HG03135 (cell line): ENCODE measurements at regions not wholly inside any gene's neighbourhood (a gene's known extent, or its start where the extent isn't known, plus 50 kb on each side); places are given as distances from the start of the nearest gene placed in this dataset.
"Not testable (repeated sequence)": the region's sequence is repeated elsewhere in the genome, so short reads cannot be mapped to it uniquely, and the experiment has no call there.

Source experiments
- ATAC-seq: cut with Tn5 transposase; IDR thresholded peaks from one replicate; pipeline ENCODE4 v1.9.1; 2021; ENCODE audit warnings: mild to moderate bottlenecking, moderate library complexity; ENCODE audit not compliant: unreplicated experiment

GRCh38 chr6:168943231-168943905, 310.3 kb downstream of the THBS2 start:
- no peak for ATAC-seq

- ATAC-seq, result no peak
Measured at GRCh38 chr6:168942646-168943045, 311.0 kb downstream of the THBS2 start.

GRCh38 chr6:168941036-168941435, 312.6 kb downstream of the THBS2 start:
- no peak for ATAC-seq

GRCh38 chr6:168939796-168940195, 313.9 kb downstream of the THBS2 start:
- no peak for ATAC-seq

GRCh38 chr6:168939041-168939440, 314.6 kb downstream of the THBS2 start:
- ATAC-seq, result no peak

GRCh38 chr6:168938546-168938945, 315.1 kb downstream of the THBS2 start:
- no peak for ATAC-seq

- ATAC-seq, result no peak
Measured at GRCh38 chr6:168937054-168937453, 316.6 kb downstream of the THBS2 start.

GRCh38 chr6:168935628-168936010, 318.0 kb downstream of the THBS2 start:
- ATAC-seq, result no peak

GRCh38 chr6:168934660-168935627, 318.7 kb downstream of the THBS2 start:
- ATAC-seq, result no peak

- not testable (repeated sequence) for ATAC-seq
Measured at GRCh38 chr6:168932171-168932570, 321.5 kb downstream of the THBS2 start.

- ATAC-seq, result not testable (repeated sequence)
Measured at GRCh38 chr6:168931072-168931471, 322.6 kb downstream of the THBS2 start.

- no peak for ATAC-seq
Measured at GRCh38 chr6:168929871-168930450, 323.7 kb downstream of the THBS2 start.

- ATAC-seq, result no peak
Measured at GRCh38 chr6:168928012-168928411, 325.6 kb downstream of the THBS2 start.

- ATAC-seq, result no peak
Measured at GRCh38 chr6:168927026-168927425, 326.6 kb downstream of the THBS2 start.

GRCh38 chr6:168926306-168926705, 327.3 kb downstream of the THBS2 start:
- no peak for ATAC-seq

GRCh38 chr6:168925671-168926070, 328.0 kb downstream of the THBS2 start:
- ATAC-seq, result no peak

GRCh38 chr6:168923171-168923570, 330.5 kb downstream of the THBS2 start:
- ATAC-seq, result no peak

- ATAC-seq, result no peak
Measured at GRCh38 chr6:168922436-168922835, 331.2 kb downstream of the THBS2 start.

- ATAC-seq, result no peak
Measured at GRCh38 chr6:168920289-168920688, 333.4 kb downstream of the THBS2 start.

GRCh38 chr6:168919470-168920179, 334.0 kb downstream of the THBS2 start:
- ATAC-seq, result no peak

- ATAC-seq, result no peak
Measured at GRCh38 chr6:168916576-168917211, 337.0 kb downstream of the THBS2 start.
